ENCODE measurements at regions not wholly inside any gene's neighbourhood (a gene's known extent, or its start where the extent isn't known, plus 50 kb on each side); places are given as distances from the start of the nearest gene placed in this dataset.

DNA sequence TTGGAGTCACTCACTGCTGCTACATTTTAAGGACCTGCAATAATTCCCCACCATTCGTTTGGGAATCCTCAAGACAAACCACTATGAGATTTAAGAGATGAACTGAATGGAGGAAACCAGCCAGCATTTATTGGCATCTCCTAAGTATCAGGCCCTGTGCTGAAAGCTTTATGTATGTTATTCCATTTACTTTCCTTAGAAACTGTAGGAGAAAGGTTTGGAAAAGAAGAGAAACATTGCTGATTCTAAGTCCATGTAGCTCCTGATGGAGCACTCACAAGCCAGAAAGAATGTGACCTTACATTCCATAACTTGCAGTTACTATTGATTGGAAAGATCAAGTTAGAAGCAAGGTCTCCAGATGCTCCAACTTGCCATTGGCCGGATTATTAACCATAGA, 267.4 kb downstream of the GAS1 start:
- no peak for DNase-seq

DNA sequence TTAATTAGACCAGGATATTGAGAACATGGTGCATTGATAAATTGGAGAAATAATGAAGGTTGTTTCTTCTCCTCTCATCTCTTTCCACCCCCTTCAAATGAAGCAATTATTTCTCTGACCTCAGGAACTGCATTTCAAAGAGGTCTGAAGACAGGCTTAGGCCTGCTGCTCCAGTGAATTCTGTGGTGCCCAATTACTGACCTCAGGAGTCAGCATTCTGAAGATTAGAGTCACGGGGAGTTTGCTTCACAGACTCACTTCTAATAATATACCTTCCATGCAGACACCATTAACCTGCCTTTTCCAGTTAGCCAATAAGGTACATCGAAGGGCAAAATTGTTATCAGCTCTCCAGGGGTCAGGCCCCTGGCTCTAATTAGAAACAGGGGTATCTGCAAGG, 270.9 kb downstream of the GAS1 start:
- DNase-seq = no peak

DNA sequence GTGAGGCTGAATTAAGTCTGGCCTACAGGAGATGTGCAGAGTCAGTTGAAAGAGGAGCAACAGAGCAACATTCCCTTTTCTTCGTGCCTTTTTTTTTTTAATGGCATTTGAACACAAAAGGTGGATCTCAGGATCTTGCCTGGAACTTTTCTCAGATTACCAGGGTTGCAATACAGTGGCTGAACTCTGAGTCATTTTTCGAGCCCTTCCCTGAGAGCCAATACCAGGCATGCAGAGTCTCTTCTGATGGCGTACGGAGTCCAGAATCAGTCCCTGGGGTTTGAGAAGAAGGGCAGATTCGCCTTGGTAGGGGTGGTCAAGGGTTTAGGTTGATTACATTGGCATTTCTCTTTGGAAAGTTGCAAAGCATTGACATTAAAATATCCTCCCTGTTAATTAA, 271.5 kb downstream of the GAS1 start:
- no peak for DNase-seq

DNA sequence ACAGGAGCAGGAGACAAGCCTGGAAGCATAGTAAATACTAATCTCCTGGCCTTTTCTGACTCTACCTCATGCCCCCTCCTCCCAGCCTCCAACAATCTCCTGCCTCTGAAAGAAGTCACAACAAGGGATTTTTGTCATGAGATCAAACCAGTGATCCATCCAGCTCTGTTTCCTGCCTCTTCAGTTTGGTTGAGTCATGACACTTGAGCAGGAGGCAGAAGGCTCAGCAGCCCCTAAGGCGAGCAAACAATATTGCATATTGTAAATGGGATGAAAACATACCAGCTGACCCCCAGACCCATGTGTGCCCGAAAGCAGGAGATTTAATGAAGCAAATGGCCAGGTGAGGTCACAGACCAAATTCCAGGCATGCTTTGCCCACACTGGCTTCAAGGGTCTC, 272.8 kb downstream of the GAS1 start:
- no peak for DNase-seq

DNA sequence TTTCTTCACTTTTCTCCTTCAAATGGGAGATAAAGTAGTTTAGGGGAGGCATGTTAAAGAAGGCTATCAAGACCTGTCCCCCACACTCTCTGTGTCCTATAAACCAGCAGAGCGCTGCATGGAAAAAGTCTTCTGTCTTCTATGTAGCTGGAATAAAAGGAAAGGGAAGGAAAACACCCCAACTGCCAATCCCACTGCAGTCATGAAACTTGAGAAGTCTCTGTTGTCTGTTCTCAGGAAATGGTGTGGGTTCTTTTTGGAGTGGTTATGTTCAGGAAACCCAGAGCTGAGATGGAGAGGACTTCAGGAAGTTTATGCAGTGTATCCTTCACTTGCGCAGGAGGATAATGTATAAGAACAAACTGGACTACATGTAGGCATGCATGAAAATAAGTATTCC, 274.3 kb downstream of the GAS1 start:
- no peak for DNase-seq

DNA sequence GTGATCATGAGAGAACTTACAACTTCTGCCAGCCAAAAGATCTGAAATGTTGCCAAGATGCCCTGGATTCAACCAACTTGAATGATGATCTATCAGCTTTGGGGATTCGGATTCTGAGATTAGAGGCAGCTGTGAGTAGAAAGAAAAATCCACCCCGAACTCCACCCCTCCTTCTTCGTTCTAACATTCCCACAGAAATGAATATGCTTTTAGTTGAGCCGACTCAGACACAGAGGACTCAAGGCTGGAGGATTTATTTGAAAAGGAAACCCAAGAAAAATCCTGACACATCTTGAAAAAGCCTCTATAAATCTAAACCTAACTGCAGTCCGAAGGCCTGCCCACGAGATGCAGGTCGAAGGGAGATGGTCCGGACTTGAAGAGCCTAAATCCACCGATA, 275.0 kb downstream of the GAS1 start:
- DNase-seq = no peak

DNA sequence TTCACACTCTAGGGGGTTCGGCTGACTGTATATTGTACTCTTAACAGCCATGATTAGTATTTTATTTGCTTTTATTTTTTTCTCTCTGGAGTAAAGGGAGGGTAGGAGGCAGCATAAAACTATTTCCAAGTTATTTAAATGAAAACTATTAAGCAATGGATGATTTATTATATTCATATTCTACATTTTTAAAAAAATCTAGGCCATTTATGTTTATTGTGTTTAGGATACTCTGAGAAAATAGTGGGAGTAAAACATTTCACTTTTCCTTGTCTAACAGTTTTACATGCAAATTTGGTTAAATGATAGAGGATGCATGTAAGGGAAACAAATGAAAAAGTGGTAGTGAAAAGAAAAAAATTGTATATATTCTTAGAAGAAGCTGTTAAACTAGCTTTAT, 276.3 kb downstream of the GAS1 start:
- no peak for DNase-seq

DNA sequence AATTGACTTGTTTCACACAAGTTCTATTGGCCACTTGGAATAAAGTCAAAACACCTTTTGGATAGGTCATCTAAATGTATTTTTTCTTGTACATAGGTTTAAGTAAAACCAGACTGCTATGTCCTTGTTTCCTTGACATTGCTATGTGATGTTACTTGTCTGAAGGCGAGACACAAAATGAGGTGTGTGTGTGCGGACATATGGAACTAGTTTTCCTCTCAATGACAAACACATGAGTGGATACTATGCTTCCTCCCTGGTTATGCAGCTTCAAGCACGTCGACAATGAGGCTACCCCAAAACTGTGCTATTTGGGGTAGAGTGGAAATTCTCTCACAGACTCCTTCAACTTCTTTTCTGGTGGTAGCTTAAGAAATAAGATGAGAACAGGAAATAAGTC, 276.8 kb downstream of the GAS1 start:
- DNase-seq = no peak

DNA sequence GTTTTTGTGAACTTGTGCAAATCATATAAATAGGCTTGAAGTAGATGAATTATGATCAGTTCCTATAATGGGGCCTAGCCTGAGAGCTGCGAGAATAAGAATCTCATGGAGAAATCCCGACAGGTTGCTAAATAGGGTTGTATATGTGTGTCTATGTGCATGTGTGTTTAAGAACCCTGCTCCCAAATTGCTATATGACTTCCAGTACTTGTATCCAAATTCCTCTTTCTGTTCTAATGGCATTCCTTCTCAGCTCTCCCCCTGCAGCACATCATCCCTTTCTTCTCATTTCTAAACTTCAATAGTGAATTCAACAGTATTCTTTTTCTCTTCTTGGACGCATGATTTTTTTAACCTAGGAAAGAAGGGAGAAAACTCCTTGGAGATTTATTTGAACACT, 277.2 kb downstream of the GAS1 start:
- DNase-seq = no peak

DNA sequence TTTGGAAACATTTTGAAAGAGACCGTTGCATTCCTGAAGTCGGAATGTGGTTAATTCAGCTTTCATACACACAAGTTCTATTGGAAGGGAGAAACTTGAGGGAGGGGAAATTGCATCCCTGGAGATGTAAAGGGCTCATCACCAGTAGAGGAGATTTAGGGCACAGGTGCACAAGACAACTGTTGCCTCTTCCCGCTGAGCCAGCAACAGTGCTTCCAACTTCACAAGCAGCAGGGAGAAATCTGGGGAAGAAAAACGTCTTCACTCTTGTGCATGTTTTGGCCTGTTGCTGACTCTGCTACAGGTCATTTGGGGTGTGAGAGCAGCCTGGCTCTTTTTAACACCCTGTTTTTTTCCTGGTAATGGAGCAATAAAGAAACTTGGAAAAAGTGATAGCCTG, 277.9 kb downstream of the GAS1 start:
- no peak for DNase-seq

DNA sequence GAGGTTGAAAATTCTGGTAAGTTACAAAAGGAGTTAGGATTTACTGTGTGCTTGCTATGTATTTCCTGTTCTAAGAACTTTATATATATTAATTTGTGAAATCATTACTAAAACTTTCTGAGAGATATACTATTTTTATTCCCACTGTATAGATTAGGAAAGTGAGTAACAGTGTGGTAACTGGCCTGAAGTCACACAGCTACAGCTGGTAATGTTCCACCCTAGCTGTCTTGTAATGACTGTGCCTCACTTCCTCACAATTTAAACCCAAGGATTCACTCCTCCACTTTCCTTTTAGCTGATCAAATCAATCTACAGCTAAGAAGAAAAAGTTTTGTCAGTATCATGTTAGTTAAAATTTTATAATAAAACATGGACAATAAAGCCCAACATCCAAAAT, 278.8 kb downstream of the GAS1 start:
- no peak for DNase-seq

DNA sequence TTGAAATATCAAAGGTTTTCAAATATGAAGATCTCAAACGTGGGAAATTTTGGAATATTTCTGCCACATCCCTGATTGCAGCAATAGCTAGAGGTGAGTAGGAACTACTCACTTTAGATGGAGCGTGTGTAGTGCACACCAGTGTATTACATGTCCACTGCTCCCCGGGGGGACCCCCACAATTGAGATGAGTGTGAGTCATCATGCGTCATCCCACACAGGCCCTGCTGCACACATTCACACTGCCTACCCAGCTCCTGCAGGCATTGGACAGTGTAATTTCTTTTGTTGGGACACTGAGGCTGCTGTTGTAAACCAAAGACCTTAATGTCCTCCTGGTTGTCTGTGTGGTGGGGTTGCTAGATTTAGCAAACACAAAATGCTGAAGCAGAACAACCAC, 280.0 kb downstream of the GAS1 start:
- DNase-seq = no peak

DNA sequence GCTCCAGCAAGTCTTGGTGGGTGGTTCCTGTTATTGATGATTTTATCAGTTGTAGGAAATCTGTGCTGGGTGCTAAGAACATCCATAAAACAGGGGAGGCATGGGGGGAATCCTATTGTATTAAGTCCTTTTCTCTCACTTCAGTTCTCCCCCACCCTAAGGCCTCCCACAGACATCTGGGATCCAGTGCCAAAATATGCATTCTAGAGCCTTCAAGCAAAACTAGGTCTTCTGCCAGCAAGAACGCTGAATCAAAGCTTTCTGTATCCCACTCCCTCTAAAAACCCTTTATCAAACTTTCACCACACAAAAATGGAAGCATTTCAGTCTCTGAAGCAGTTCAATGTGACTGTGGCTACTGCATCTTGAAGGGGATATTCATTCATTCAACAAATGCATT, 281.9 kb downstream of the GAS1 start:
- DNase-seq = no peak

DNA sequence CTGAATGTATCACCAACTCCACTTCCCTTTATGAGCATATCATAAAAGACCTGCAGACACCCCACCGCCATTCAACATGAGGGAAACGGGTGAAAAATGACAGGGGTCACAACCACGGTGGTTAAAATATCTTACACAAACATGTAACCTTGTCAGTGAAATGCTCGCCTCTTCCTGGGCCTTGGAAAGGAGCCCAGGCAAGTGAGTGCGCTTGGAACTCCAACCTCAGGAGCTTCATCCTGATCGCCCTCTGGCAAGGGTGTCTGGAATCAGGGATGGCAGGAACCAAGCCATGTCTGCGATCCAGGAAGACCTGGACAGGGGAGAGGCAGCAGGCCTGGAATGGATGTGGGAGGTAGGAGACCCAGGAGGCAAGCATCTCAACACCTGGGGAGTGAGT, 282.7 kb downstream of the GAS1 start:
- no peak for DNase-seq

DNA sequence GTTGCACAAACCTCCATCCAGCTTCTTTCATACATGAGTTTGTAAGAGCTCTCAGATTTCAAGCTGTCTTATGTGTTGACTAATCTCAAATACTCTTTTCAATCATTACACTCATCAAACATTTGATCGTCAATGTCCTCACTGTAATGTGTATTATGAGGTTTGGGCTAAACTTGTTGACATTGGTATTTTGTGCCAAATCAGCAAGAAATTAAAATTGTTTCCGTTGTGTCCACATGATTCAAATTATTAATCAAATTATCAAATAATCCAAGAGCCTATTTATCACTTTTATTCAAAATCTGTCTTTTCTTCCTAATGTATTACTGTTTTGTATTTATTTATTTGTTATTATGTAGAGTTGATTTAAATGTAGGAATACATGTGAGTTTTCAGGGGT, 283.4 kb downstream of the GAS1 start:
- no peak for DNase-seq

DNA sequence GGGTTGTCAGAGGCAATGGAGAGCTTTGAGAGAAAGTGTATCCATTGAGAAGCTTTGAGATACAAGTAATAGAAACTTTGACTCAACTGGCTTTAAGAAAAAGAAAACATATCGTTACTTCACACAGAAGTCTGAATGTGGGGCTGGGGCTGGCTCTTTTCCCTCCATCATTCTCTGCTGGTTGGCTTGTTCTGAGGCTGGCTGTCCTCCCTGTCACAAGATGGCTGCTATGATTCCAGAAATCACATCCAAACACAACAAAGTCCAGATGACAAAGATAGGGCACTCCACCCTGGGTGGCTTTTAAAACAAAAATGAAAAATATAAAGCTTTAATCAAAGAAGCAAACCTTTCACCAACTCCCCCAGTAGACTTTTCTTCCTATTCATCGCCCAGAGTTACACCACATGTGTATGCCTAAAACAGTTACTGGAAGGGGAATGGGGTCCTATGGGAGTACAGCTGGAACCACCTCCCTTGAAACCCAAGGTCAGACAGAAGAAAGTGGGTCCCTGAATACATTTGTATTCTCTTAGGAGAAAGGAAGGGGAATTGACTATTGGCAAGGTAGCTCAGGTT, 284.3 kb downstream of the GAS1 start:
- no peak for DNase-seq

DNA sequence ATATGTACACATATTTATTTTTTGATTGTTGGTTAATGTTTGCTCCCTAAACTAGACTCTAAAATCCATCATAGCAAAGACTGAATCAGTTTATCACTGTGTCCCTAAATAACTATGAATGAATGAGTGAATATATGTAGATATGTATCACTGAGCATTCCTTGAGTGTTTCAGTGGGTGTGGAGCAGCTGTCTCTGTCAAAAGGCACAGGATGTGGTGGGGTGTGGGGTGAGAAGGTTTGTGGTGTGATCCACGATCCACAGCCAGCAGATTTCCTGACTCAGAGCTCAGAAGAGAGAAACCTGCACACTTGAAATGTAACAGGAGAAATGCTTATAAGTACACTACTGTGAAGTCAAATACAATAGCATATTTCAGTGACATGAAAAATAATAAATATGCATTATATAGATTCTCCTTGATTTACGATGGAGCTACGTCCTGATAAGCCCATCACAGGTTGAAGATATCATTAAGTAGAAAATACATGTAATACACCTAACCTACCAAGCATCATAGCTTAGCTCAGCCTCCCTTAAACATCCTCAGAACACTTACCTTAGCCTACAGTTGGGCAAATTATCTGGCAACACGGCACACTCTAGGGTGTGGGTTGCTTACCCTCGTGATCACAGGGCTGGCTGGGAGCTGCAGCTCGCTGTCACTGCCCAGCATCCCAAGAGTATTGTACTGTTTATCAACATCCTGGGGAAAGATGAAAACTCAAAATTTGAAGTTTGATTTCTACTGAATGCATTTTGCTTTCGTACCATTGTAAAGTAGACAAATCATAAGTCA, 287.0 kb downstream of the GAS1 start:
- no peak for DNase-seq

DNA sequence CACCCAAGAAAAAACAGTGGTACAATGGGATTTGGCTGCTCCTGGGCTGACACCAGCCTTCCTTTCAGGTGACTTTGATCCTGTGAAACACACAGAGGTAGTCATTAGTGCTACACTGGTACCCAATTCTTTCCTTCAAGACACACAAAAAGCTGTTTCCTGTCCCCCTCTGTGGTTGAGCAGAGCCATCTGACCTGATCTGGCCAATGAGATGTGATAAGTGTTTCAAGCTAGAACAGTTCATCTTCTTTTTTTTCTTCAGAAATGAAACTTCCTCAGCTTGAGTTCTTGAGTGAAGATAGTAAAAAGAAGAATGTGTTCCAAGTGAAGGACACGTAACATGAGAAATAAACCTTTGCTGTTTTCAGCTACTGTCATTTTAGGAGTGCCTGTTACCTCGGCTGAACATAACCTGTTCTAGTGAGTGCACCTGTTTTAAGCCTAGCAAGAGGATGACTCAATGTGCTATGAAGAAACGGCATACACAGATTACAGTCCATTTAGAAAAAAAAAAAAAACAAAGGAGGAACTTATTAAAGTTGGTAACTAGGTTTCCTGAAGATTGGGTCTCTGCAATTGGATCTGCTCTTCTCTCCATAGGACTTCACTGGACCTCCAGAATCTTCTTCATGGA, 287.8 kb downstream of the GAS1 start:
- no peak for DNase-seq

DNA sequence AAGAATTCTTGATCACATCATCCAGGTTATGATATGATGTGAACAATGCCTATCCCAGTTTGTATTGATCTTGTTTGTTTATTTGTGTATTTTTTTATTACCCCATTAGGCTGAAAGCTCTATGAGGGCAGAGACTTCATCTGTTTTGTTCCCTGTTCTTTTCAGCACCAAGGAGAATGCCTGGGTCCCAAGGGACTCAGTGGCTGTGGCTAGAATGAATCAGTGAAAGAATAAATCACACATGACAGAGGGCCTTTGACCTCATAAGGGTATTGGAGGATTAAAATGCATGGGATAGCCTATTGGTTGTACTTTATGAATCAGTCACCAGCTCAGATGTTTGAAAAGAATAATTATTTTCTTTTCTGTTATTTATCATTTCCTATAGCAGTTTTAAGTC, 292.2 kb downstream of the GAS1 start:
- no peak for DNase-seq

DNA sequence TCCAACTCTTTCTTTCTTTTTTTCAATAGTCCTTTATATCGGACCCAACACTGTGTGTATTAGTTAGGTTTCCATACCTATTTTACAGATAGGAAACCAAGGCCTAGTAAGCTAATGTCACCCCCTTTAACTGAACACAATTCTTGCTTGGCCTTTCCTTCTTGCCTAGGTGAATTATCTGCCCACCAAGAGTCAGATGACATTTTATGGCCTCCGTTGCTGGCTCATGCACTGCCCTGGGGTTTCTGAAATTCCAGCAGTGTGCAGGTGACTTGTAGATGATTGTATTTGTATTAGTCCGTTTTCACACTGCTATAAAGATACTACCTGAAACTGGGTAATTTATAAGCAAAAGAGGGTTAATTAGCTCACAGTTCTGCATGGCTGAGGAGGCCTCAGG, 293.8 kb downstream of the GAS1 start:
- no peak for DNase-seq

DNA sequence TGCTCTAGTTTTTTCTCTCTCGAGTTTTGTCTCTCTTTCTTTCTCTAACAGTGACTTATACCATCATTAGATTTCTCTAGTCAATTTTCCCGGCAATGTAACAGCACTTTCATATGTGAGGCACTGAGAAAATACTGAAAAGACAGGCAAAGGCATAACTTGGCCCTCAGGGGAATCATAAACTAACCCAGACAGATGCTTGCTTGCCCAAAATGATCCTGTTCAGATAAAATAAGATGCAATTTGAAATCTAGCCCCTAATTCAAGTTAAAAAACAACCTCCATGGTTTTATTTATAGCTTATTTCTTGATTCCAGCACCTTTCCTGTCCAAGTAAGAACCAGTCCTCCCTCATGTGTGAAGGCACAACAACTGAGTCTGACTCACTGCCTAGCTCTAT, 294.6 kb downstream of the GAS1 start:
- no peak for DNase-seq

DNA sequence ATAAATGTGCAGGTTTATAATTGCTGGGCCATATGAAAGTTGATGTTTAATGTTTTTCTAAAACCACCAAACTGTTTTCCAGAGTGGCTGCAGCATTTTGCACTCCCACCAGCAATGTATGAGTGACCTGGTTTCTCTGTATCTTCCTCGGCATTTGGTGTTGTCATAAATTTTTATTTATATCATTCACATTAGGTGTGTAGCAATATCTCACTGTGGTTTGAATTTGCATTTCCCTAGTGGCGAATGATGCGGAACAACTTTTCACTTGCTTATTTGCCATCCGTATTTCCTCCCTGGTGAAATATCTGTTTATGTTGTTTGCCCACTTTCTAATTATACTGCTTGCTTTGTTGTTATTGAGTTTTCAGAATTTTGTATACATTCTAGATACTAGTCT, 295.7 kb upstream of the TUT7 start:
- no peak for DNase-seq

DNA sequence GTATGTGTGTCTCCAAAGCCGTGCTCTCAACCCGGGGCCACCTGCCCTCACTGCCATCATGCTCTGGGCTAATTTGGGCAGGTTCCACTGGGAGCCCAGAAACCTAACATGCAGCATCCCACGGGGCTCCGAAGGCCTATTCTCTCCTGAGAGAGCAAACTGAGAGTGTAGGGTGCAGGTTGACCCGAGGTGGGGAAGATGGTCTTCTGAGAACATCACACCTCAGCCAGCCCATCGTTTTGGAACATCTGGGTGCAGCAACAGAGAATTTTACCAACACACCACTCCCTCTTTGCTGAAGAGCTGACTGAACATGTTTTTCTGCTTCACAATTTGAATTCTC, 294.6 kb upstream of the TUT7 start:
- DNase-seq = no peak

DNA sequence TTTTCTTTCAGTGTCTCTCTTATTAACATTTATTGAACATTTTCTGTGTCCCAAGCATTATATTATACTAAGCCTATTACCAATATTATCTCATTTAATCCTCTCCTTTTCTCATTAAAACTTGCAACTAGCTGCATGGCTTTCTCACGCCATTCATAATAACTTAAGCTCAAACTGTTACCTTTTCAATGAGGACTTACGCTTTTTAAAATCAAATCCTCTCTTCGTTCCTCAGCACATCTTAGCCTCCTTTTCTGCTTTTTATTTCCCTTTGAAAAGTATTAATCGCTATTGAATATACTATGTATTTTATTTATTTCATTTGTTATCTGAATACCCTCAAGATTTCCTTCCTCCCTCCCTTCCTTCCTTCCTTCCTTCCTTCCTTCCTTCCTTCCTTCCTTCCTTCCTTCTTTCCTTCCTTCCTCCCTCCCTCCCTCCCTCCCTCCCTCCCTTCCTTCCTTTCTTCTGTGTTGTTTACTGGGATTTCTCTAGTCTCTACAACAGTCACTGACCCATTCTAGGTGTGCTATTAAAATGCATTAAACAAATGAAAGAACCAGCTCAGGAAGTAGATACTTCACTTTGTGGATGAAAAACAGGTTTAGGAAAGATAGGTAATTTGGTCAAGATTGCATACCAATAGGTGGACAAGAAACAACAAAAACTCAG, 294.1 kb upstream of the TUT7 start:
- DNase-seq = no peak
